ENCODE measurements at regions not wholly inside any gene's neighbourhood (a gene's known extent, or its start where the extent isn't known, plus 50 kb on each side); places are given as distances from the start of the nearest gene placed in this dataset.

GRCh38 chr6:132107896-132108295 lies 156.7 kb upstream of the CCN2 start (continued):
- no peak for TF ChIP-seq EP300 (IDR thresholded peaks at IDR 0.05; ENCODE audit: borderline replicate concordance in 1 of 2, low read depth in 2 of 2, low read length in 2 of 2)

Measured in H1 (cell line).